ENCODE measurements at regions not wholly inside any gene's neighbourhood (a gene's known extent, or its start where the extent isn't known, plus 50 kb on each side); places are given as distances from the start of the nearest gene placed in this dataset.
A peak's percentile ranks its signal among the peaks of the same experiment; 100 is the strongest.
"Not testable (repeated sequence)": the region's sequence is repeated elsewhere in the genome, so short reads cannot be mapped to it uniquely, and the experiment has no call there.

DNA sequence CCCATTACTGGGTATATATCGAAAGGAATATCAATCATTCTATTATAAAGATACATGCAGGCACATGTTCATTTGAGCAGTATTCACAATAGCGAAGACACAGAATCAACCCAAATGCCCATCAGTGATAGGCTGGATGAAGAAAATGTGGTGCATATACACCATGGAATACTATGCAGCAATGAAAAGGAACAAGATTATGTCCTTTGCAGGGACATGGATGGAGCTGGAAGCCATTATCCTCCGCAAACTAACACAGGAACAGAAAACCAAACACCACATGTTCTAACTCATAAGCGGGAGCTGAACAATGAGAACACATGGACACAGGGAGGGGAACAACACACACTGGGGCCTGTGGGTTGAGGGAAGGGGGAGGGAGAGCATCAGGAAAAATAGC lies 434.3 kb downstream of the BUD13 start:
- not testable (repeated sequence) for DNase-seq (ENCODE audit: low spot score)

DNA sequence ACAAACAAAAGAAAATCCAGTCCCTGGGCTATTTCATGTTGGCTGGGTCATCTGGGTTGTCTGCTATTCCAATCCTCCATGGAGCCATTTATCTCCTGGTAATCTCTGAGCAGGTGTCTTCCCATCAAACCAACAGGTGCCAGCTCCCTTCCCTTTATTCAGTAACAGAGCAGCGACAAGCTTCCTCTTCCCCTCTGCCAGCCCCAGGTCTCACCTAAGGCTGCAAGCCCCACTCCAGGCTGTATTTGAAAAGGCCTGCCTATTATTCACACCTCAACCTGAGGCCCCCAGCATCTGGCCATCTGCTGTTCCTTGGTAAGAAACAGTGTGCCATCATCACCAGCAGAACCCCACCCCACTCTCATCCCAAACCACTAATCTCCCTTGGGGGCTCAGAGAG lies 436.2 kb downstream of the BUD13 start:
- DNase-seq (ENCODE audit: low spot score) = no peak

DNA sequence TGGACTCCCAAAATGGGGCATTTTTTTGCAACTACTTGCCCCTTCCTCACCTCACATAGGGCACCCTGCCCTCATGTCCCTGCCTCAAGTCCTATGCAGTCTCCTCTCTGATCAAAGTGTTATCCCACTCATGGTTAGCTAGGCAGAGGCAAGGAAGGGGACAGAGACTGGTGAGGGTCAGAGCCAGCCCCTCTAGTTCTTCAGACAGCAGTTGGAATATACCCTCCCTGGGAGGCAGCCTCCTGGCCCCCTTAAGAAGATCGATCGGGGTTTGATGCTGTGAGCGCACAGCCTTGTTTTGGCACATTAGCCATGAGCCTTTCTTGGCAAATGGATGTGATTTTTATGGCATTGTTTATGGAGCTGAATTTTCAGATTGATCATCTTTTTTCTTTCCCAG lies 436.9 kb downstream of the BUD13 start:
- DNase-seq (ENCODE audit: low spot score) = no peak

DNA sequence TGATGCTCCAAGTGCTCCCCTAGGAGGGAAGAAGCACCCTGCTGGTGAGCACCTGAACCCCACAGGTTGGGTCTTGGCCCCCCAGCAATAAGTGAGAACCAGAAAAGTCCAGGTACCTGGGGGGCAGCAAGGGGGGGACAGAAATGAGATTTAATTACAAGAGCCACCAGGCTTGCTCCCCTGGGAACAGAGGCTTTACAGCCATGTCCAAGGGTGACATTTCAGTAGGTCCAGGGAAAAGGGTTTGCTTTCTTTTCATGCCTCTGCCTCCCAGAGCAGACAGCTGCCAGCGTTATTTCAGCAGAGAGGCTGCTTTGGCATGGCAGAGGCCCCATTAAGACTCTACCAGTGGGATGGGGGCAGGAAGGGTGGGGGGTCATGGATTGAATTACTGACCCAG lies 437.7 kb downstream of the BUD13 start:
- no peak for DNase-seq (ENCODE audit: low spot score)

DNA sequence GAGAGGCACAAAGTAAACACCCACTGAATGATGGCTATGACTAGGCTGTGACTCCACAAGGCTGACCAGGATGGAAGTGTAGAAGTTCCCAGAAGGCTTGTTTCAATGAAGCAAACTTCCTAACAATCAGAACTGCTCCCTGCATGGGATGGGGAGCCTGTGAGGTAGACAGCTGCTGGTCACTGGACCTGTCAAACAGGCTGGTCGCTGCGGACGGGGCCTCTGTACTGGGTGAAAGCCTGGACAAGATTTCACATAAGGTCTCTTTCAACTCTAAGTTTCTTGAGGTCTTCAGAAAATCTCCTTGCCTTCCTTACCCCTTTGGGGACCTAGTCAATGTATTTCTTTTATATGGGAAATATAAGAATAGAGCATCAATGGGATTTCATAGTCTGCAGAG lies 438.2 kb downstream of the BUD13 start:
- no peak for DNase-seq (ENCODE audit: low spot score)

DNA sequence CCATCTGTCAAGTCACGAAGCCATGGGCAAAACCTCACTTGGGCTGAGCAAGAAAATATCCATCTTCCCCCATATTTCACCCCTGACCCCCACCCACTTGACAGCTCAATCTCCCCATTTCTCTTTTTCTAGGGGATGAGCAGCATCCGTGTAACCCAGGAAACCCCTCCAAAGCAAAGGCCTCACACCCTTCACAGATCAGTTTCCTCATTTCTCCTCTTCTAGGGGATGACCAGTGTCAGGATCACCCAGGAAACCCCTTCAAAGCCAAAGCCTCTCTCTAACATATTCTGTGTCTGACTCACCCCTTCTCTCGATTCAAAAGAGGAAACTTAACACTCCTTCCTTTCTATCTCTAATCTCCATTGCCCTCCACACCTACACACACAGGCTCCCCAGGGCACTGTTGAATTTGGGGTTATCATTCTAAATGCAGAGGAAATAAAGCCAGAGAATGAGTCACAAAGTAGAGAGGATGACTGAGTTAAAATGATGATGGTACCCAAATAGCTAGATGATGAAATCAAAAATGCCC lies 439.7 kb downstream of the BUD13 start:
- no peak for DNase-seq (ENCODE audit: low spot score)

DNA sequence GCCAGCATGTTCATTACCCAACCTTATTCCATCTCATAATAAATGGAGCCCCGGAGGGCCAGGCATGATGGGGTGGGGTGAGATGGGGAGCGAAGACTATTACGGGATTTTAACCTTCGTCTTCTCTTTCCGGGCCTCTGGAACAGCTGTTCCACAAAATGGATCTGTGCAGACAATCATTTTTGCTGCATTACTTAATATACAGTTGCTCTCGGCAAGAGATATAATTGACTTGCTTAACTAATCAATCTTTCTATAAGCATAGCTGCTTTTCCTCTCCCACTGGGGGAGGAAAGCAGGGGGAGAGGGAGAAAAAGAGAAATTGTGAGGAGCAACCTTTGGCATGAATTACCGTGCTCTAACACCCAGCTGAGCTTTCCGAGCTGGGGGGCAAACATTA lies 440.4 kb downstream of the BUD13 start:
- no peak for DNase-seq (ENCODE audit: low spot score)

DNA sequence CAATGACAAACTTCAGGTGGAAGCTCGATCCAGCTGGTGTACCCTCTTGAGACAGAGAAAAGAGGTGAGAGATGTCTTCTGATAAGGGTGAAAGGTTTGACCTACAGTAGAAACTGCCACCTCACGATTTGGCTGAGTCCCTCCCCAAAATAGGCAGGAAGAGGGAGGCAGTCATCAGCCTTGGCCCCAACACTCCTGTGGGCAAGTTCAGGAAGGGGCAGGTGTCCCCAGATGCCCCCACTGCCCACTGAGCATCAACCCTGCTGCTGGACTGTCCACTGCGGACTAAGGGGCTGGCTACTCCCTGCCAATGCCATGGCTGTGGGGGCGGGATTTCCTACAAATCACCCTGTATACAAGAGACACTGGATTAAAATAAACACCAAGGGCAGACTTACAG lies 441.4 kb downstream of the BUD13 start:
- DNase-seq (ENCODE audit: low spot score) = no peak

DNA sequence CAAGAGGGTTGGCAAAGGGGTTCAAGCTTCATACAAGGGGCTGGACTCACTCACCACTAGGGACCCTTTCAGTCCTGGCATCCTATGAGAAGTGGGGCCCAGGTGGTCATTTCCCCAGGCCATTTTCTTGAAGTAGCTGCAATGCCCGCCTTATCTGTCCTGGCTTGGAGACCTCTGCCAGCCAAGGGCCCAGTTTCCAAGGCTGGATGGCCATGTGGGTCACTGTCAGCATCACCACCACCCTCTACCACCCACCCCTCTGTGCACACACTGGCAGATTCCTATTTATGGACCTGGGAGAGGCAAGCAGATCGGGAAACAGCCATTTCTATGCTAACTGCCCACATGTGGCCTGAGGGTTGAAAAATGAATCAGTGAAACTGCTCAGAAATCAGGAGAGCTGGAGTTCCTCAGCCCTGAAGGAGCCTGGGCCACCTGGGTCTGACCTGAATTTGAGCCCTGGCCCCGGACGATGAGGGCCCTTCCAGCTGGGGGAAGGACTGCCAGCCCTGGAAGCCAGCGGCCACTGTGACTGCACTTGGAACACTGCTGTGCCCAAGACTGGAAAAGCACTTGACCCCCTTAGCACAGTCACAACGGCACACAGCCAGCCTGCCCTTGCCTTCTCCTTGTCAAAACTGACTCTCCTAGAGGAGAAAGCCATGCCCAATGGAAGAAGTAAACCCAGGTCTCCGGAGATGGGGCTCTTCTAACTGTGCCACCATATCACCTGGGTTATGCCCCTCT lies 442.2 kb downstream of the BUD13 start:
- no peak for DNase-seq (ENCODE audit: low spot score)

DNA sequence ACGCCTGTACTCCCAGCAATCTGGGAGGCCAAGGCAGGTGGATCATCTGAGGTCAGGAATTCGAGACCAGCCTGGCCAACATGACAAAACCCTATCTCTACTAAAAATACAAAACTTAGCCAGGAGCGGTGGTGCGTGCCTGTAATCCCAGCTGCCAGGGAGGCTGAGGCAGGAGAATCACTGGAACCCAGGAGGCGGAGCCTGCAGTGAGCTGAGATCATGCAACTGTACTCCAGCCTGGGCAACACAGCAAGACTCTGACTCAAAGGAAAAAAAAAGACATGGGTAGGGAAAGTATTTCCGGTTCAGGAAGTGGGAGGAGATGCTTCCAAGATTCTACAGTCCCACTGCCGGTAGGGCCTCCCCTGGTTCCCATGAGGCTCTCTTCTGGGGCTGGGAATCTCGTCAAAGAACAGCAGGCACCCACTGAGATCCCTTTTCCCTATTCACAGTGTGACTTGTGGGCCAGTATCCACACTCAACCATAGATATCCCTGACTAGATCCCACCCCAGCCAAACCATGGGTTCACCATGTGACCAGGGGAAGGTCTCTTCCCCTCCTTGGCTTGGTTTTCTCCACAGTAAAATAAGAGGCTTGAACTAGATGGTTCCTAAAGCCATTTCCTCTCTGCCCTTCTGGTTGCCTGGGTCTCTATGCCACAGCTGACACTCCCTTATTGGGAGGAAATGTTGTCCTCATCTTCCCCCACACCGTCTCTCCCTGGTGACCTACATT lies 443.3 kb downstream of the BUD13 start:
- no peak for DNase-seq (ENCODE audit: low spot score)

DNA sequence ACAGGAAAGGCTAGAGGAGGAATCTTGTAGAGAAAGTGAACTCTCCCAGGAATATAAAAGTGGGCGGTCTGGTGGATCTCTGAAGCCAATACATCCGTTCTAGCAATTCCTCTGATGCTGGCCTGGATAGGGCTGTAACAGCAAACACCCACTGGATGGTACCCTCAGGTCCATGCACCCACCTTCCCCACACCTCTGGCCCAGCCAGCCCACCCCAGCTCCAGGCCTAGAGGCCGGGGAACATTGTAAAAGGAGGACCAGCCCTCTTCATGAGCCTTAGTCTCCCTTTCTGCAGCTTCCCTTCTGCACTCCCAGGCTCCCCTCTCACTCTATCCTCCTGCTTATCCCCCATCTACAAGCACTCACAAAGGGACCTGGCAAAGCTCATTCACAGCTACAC lies 443.9 kb downstream of the BUD13 start:
- no peak for DNase-seq (ENCODE audit: low spot score)

DNA sequence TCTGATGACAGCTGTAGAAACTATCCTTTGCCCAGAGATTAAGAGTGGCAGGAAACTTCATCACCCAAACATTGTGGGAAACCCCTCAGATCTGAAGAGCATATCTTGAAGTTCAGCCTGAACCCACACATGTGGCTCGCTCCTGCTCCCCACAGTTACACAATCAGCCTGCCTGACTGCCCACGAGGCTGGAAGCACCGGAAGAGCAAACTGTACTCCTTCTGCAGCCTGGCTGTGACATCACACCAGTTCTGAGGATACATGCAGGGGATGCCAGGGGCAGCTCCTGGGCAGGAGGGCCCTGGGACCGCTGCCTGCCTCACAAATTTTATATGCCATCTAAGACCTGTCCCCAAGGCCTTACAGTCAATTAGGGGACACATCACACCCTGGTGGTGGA lies 444.4 kb downstream of the BUD13 start:
- no peak for DNase-seq (ENCODE audit: low spot score)

DNA sequence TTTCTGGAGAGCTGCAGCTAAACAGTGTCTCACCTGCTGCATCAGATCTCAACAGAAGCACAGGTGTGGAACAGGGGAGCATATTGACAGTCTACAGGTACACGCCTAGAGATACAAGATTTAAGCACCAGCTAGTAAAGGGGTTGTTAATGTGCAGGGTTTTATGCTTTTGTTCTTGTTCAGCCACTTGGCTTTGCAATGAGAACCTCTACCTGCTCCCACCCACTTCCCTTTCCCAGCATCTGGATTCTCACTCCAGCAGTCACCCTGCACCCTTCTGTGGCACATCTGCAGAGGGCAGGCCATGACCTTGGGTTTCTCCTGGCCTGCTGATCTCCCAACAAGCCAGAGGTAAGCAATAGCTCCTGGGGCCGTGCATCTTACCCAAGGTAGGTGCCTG lies 446.6 kb downstream of the BUD13 start:
- DNase-seq (ENCODE audit: low spot score) = no peak

DNA sequence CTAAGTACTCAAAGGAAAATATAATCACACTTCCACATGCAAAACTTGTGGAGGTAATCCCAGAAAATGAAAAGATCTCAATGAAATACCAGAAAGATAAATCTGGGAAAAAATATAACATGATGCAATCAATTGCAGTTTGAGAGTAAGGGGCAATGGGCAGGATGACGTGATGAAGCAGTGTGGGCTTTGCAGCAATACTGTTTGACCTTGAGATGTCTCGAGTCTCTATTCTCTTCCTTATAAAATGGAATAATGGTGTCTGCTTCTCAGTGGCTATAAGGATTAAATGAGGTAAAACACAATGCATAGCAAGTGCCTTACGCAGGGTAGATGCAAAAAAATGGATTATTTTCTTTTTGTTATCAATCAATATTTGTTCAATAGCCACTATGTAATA lies 447.5 kb downstream of the BUD13 start:
- DNase-seq (ENCODE audit: low spot score) = no peak

DNA sequence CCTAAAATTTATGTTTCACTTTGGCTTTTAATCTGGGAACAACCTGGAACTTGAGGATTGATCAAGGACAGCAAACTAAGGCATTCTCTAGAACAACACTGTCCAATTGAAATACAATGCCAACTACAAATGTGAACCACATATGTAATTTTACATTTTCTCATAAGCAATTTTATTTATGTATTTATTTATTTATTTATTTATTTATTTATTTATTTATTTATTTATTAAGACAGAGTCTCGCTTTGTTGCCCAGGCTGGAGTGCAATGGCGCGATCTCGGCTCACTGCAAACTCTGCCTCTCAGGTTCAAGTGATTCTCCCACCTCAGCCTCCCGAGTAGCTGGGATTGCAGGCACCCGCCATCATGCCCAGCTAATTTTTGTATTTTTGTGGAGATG lies 448.7 kb downstream of the BUD13 start:
- not testable (repeated sequence) for DNase-seq (ENCODE audit: low spot score)

DNA sequence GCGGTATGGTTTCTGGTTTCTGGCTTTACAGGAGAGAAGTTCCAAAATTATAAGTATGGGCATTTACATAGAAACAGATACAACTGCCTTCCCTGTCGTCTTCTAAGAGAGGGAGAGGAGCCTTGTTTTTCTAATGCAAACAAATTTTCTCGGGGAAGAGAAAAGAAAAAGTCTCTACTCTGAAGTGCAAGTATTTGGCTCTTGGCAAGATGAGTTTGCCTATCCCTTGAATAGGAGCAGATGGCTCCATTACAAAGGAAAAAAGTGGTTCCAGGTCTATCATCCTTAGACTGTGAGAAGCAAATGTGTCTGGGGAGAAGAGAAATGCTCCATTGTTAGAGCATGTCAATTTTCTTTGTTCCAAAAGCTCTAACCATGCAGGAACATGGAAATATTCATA lies 455.6 kb downstream of the BUD13 start:
- no peak for DNase-seq (ENCODE audit: low spot score)

DNA sequence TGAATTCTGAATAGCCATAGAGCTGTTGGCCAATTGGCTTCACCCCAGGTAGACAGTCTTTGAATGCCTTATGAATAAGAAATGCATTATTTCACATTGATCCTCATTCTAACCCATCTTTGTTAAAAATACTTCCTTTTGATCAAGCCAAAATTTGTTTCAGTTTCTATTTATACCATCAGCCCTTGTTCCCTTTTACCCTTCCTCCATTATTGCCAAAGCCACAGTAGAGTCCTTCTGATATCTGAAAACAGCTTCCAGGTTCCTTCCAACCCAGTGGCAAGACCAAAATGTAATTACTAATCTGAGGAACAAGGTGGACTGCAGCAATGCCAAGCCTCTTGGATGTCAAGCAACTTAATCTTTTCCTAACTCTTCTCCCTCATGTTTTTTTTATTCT lies 458.8 kb downstream of the BUD13 start:
- DNase-seq (ENCODE audit: low spot score) = no peak

DNA sequence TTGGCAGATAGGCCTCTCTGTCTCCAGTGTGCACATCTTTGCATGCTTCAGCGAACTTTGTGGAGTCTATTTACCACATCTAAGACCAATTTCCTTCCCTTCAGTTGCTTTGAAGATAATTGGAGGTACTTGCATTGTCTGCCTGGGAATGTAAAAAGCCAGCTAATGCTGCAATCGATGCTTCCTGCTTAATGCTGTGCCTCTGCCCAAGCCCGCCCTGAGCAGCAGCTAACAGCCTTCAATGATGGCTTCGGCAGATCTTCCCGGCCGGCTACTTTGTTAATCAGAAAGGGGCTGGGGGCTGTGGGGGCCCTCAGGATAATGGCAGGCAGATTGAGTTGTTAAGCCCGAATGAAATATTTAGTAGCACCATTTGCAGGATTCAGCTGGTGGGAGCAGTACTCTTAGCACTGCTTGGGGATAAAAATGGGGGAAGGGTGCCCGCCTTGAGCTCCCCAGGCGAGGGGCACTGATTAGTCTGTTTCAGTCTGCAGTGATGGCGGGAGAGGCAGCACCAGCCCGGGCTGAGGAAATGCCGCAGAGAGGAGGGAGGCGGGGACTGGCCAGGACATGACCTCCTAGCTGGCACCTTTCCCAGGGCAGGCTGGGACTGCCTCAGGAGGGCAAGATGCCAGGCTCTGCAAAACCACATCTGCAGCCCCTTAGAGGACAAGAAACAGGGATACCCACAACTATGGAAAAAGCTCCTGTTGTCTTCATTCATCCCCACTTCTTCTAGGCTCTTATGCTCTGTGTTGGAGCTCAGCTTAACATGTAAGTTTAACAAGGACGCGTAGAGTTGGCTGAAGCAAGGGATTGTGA lies 460.0 kb downstream of the BUD13 start:
- peak; percentile 41 for DNase-seq (ENCODE audit: low spot score)

DNA sequence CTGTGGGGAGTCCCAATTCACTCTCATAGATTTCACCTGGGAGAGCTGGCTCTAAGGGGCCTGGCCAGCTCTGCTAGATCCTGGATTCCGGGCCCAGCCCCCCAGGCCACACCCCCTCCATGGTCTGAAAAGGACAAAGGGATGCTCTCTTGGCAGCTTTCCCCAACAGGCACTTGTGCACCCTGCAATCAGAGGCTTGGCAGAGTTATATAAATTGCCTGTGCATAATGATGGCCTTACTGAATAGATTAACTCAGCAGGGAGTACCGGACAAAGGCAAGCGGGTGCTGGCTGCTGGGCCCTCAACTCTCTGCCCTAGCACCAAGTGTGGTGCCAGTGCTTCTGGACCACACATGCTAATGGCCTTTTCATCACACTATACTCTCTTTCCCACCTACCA lies 461.6 kb downstream of the BUD13 start:
- no peak for DNase-seq (ENCODE audit: low spot score)

DNA sequence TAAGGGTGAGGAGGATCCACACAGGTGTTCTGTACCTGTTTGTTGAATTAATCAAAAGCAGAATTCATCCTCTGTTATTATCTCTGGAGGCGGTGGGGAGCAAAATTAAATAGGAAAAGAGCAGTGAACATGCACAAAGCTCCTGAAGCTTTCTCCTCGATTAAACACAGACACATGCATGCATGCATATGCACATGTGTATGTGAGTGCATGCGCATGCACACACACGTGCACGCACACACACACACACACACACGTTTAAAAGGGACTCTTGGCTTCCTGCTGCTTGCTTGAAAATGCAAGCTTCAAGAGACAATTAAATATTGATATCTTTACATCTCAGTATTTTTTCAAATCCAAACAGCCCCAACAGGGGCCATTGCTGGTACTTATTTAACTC lies 462.1 kb downstream of the BUD13 start:
- DNase-seq (ENCODE audit: low spot score) = no peak

DNA sequence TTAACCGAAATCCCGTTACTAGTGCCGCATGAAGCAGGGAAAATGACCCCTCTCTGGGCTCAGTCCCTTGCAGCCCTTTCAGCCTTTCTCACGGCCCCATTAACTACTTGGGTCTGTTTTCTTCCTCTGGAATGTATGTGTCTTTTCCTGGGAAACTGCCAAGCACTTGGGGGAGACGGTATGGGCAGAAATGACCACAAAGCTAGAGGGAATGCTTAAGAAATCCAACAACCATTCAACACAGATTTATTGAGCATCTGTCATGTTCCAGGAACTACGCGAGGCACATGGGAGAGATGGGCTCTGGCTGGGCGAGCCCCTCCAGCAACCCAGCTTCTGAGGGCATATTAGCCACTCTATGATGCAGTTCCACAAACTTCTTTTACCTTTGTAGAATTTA lies 462.6 kb downstream of the BUD13 start:
- no peak for DNase-seq (ENCODE audit: low spot score)

DNA sequence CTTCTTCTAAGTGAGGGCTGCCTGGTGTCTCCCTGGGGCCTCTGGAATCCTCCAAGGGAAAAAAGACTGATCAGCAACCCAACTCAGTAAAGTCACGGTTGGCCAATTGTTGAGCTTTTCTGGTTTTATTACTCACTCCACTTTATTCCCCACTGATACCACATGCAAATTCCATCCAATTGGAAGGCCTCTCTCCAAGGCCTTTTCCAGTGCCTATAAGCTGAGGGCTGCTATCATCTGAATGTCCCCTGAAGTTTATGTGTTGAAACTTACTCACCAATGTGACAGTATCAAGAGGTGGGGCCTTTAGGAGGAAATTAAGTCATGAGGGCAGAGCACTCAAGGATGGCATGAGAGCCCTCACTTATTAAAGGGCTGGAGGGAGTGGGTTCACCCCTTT lies 463.3 kb downstream of the BUD13 start:
- DNase-seq (ENCODE audit: low spot score) = no peak

Data from HT-29 (cell line).